ENCODE measurements at regions not wholly inside any gene's neighbourhood (a gene's known extent, or its start where the extent isn't known, plus 50 kb on each side); places are given as distances from the start of the nearest gene placed in this dataset.

GRCh38 chr20:48223715-48224114 is 438.4 kb upstream of the SULF2 start:
- ATAC-seq (ENCODE audit: insufficient read depth, low read depth) (no peak), DNase-seq (no peak)
- Histone ChIP-seq H3K79me2 (ENCODE audit: insufficient read depth, low read length) (no peaks in the 10 kb centered on the region), H3K27me3 (ENCODE audit: insufficient read depth, low read length, poor library complexity) (no peaks in the 10 kb centered on the region), H3K9ac (ENCODE audit: low read depth, low read length) (no peak overlapping the region), H2AFZ (ENCODE audit: low read depth, low read length) (no peak overlapping the region), H3K36me3 (ENCODE audit: insufficient read depth, low read length) (no peaks in the 10 kb centered on the region), H3K4me3 (ENCODE audit: low read depth in 1 of 2, low read length in 2 of 2) (no peak overlapping the region), H3K27ac (ENCODE audit: low read length) (no peak overlapping the region), H3K4me1 (ENCODE audit: insufficient read depth, low read length) (no peaks in the 10 kb centered on the region), H3K4me2 (ENCODE audit: insufficient read depth, low read length) (no peak overlapping the region), H3K9me3 (ENCODE audit: insufficient read depth, low read length, severe bottlenecking) (no peaks in the 10 kb centered on the region), H4K20me1 (ENCODE audit: insufficient read depth, low read length) (no peaks in the 10 kb centered on the region)
- TF ChIP-seq CTCF (IDR thresholded peaks at IDR 0.05; ENCODE audit: borderline replicate concordance, extremely low read depth, low read length, poor library complexity, severe bottlenecking), result no peak
- TF ChIP-seq EZH2 (IDR thresholded peaks at IDR 0.05; ENCODE audit: borderline replicate concordance, low read depth, low read length, severe bottlenecking), result no peak

- Histone ChIP-seq H3K27me3 (ENCODE audit: insufficient read depth, low read length, poor library complexity) (no peaks in the 10 kb centered on the region), H3K4me3 (ENCODE audit: low read depth in 1 of 2, low read length in 2 of 2) (no peak overlapping the region), H4K20me1 (ENCODE audit: insufficient read depth, low read length) (no peaks in the 10 kb centered on the region), H3K36me3 (ENCODE audit: insufficient read depth, low read length) (no peaks in the 10 kb centered on the region), H3K79me2 (ENCODE audit: insufficient read depth, low read length) (no peaks in the 10 kb centered on the region), H2AFZ (ENCODE audit: low read depth, low read length) (no peak overlapping the region), H3K4me1 (ENCODE audit: insufficient read depth, low read length) (no peaks in the 10 kb centered on the region), H3K9me3 (ENCODE audit: insufficient read depth, low read length, severe bottlenecking) (no peaks in the 10 kb centered on the region), H3K9ac (ENCODE audit: low read depth, low read length) (no peak overlapping the region), H3K27ac (ENCODE audit: low read length) (no peak overlapping the region), H3K4me2 (ENCODE audit: insufficient read depth, low read length) (no peak overlapping the region)
- DNase-seq (no peak), ATAC-seq (ENCODE audit: insufficient read depth, low read depth) (no peak)
- TF ChIP-seq EZH2 (IDR thresholded peaks at IDR 0.05; ENCODE audit: borderline replicate concordance, low read depth, low read length, severe bottlenecking) (no peak), CTCF (IDR thresholded peaks at IDR 0.05; ENCODE audit: borderline replicate concordance, extremely low read depth, low read length, poor library complexity, severe bottlenecking) (no peak)
Measured at GRCh38 chr20:48222595-48223180, 437.4 kb upstream of the SULF2 start.

- no peaks in the 10 kb centered on the region for H3K27me3 ChIP-seq (ENCODE audit: insufficient read depth, low read length, poor library complexity)
- H3K4me3 ChIP-seq (ENCODE audit: low read depth in 1 of 2, low read length in 2 of 2), result no peak overlapping the region
- H2AFZ ChIP-seq (ENCODE audit: low read depth, low read length), result no peak overlapping the region
- TF ChIP-seq EZH2 (IDR thresholded peaks at IDR 0.05; ENCODE audit: borderline replicate concordance, low read depth, low read length, severe bottlenecking) (no peak), CTCF (IDR thresholded peaks at IDR 0.05; ENCODE audit: borderline replicate concordance, extremely low read depth, low read length, poor library complexity, severe bottlenecking) (no peak)
- H3K9ac ChIP-seq (ENCODE audit: low read depth, low read length), result no peak overlapping the region
- no peaks in the 10 kb centered on the region for H3K36me3 ChIP-seq (ENCODE audit: insufficient read depth, low read length)
- no peak overlapping the region for H3K4me2 ChIP-seq (ENCODE audit: insufficient read depth, low read length)
- H3K27ac ChIP-seq (ENCODE audit: low read length), result no peak overlapping the region
- H3K4me1 ChIP-seq (ENCODE audit: insufficient read depth, low read length), result no peaks in the 10 kb centered on the region
- H3K9me3 ChIP-seq (ENCODE audit: insufficient read depth, low read length, severe bottlenecking), result no peaks in the 10 kb centered on the region
- DNase-seq, result no peak
- H4K20me1 ChIP-seq (ENCODE audit: insufficient read depth, low read length), result no peaks in the 10 kb centered on the region
- ATAC-seq (ENCODE audit: insufficient read depth, low read depth), result no peak
- H3K79me2 ChIP-seq (ENCODE audit: insufficient read depth, low read length), result no peaks in the 10 kb centered on the region
Measured at GRCh38 chr20:48220033-48220633, 434.9 kb upstream of the SULF2 start.
